GM12872 (cell line): ENCODE measurements at regions not wholly inside any gene's neighbourhood (a gene's known extent, or its start where the extent isn't known, plus 50 kb on each side); places are given as distances from the start of the nearest gene placed in this dataset.

Source experiments
- CTCF ChIP-seq: IDR thresholded peaks from 3 replicates; pipeline ENCODE4 v1.5.1; 2011; ENCODE audit warnings: low read depth, mild to moderate bottlenecking, low read length, moderate library complexity; ENCODE audit not compliant: insufficient read depth

GRCh38 chr6:90805619-90806155, 218.8 kb upstream of the MAP3K7 start:
- no peak for TF ChIP-seq CTCF

- no peak for TF ChIP-seq CTCF
Observed at GRCh38 chr6:90803956-90804355, 217.1 kb upstream of the MAP3K7 start.

- no peak for TF ChIP-seq CTCF
Observed at GRCh38 chr6:90795078-90795477, 208.2 kb upstream of the MAP3K7 start.

GRCh38 chr6:90793771-90794170, 206.9 kb upstream of the MAP3K7 start:
- no peak for TF ChIP-seq CTCF

- no peak for TF ChIP-seq CTCF
Observed at GRCh38 chr6:90790696-90791095, 203.8 kb upstream of the MAP3K7 start.

GRCh38 chr6:90790058-90790457, 203.2 kb upstream of the MAP3K7 start:
- no peak for TF ChIP-seq CTCF

- TF ChIP-seq CTCF: no peak
Observed at GRCh38 chr6:90788781-90789180, 201.9 kb upstream of the MAP3K7 start.
